CD4-positive, alpha-beta T cell treated with Interleukin-6 for 4 hours (primary cell): ENCODE measurements at regions not wholly inside any gene's neighbourhood (a gene's known extent, or its start where the extent isn't known, plus 50 kb on each side); places are given as distances from the start of the nearest gene placed in this dataset.
"Not testable (repeated sequence)": the region's sequence is repeated elsewhere in the genome, so short reads cannot be mapped to it uniquely, and the experiment has no call there.

Experiments
- DNase-seq: peaks from one replicate; pipeline ENCODE4 v3.0.0-alpha.2; 2020; ENCODE audit warnings: mixed read lengths

- DNase-seq = peak; percentile 75
Measured at GRCh38 chr14:99995700-99996356, 69.4 kb upstream of the EVL start.

GRCh38 chr14:99996951-99997571 is 68.2 kb upstream of the EVL start:
- no peak for DNase-seq

DNA sequence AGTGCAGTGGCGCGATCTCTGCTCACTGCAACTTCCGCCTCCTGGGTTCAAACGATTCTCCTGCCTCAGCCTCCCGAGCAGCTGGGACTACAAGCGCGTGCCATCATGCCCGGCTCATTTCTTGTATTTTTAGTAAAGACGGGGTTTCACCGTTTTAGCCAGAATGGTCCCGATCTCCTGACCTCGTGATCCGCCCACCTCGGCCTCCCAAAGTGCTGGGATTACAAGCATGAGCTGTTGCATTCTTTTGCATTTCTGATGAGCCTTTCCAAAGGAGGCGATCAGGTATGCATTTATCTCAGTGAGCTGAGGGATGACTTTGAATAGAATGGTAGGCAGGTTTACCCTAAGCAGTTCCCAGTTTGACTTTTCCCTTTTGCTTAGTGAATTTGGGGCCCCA is 64.8 kb upstream of the EVL start:
- not testable (repeated sequence) for DNase-seq

DNA sequence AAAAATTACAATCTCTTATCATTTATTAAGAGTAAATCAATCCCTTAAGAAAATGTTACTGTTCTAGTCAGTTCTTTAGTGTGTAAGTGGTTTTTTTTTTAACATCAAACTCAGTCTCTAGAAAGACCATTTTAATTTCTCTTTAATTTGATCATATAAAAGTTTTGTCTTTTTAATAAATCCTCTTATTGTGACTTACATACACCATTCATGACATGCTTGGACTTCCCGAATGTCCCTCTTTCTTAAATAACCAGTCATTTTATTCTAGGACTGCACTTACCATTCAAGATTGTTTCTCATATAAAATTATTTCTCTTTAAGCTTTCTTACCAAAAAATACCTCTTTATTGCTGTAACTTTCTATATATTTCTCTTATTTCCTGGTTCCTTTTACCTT is 60.8 kb upstream of the EVL start:
- DNase-seq = no peak

DNA sequence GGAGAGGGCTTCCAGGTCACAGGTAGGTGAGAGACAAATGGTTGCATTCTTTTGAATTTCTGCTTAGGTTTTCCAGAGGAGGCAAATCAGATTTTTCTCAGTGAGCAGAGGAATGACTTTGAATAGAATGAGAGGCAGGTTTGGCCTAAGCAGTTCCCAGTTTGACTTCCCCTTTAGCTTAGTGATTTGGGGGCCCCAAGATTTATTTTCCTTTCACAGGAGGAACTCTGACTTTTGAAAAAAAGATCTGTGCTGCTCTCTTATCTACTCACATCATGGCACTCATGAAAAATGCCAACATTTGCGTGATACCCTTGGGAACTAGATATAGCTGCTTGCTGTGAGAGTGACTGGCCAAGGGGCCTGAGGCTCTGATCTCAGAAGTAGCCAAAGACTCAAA is 58.0 kb upstream of the EVL start:
- no peak for DNase-seq

DNA sequence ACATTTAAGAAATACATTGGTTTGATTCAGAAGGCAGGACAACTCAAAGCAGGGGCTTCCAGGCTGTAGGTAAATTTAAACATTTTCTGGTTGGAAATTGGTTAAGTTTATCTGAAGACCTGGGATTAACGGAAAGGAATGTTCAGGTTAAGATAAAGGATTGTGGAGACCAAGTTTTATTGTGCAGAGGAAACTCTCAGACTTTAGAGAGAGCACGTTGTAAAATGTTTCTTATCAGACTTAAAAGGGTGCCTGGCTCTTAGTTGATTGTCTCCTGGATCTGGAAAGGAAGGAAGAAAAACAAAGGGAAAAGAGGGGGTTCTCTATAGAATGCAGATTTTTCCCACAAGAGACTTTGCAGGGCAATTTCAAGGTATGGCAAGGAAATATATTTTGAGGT is 55.4 kb upstream of the EVL start:
- DNase-seq = not testable (repeated sequence)

GRCh38 chr14:100010679-100011078 is 54.5 kb upstream of the EVL start:
- DNase-seq = no peak

DNA sequence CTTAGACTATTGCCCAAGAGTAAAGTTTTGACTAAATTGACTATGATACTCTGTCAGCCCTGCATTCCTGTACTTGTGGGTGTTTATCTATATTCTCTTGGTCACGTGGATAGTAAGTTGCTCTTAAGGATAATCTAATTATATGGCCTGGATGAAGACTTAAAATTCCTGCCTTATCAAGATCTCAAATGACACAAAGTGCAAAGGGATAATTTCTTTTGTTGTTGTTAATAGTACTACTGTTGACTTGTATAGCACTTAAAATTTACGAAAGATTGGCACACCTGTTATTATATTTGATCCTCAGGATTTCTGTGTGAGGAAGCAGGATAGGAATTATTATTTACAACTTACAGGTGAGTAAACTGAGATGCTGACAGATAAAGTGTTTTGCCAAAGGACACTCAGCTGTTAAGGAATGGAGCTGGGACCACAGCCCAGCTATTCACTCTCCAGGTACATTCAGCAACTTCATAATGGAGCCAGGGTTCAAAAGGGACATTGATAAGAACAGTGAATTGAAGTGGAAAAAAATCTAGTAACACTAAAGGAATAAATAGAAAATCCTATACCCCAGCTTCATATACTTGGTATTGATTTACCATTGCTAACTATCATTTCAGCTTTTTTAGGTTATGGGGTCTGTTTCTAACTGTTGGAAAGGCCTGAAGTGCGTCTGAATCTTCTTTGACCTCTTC is 53.4 kb upstream of the EVL start:
- DNase-seq = no peak

DNA sequence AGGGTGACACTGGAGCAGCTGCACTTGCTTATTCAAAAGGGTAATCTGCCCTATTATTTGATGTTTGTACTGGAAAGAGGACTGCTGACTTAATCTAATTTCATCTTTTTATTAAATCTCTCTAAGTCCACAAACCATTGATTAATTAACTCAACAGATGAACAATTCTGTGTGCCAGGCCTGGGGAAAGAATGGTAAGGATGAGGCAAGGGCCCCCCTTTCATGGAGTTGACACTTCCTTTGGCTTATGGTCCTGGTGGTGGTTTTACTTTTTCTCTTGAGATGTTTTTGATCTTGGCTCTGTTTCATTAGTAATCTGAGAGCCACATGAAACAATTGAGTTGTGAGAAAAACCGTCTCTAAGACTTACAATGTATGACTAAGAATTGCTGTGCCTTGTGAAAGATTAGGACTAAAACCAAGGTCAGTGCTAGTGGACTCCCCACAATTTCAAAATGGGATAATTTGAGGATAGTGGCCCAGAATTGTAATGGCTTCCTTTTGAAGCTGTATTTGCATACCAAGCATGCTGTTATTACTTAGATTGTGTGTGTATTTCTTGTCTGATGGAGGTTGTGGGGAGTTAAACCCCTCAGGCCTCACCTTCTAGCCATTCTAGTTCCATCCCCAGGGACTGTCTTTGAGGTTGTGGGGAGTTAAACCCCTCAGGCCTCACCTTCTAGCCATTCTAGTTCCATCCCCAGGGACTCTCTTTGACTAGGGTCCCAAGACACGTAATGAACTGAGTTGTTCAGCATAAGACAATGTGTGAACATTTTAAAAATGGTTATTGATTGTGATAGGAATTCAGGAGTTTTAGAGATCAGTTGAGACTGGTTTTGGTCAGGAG is 52.5 kb upstream of the EVL start:
- DNase-seq = no peak

- no peak for DNase-seq
Measured at GRCh38 chr14:100015251-100015655, 50.0 kb upstream of the EVL start.
